H9 (cell line): ENCODE measurements at regions not wholly inside any gene's neighbourhood (a gene's known extent, or its start where the extent isn't known, plus 50 kb on each side); places are given as distances from the start of the nearest gene placed in this dataset.

Source experiments
- DNase-seq: peaks from one replicate; pipeline ENCODE4 v3.0.0-alpha.2; 2017
- H2AFZ ChIP-seq: one replicate; pipeline ENCODE4 v1.6.1; 2013; ENCODE audit warnings: mild to moderate bottlenecking, low read length, control low read depth, moderate library complexity
- H2AK5ac ChIP-seq: 2 replicates; pipeline ENCODE4 v1.6.1; 2013; ENCODE audit warnings: low read length, control low read depth, mixed read lengths; ENCODE audit not compliant: insufficient read length
- H2BK120ac ChIP-seq: one replicate; pipeline ENCODE4 v1.6.1; 2013; ENCODE audit warnings: low read depth, mild to moderate bottlenecking, low read length, control low read depth, inconsistent platforms; ENCODE audit not compliant: poor library complexity, severe bottlenecking
- H2BK12ac ChIP-seq: 2 replicates; pipeline ENCODE4 v1.6.1; 2013; ENCODE audit warnings: low read length, control low read depth, mixed read lengths, low read depth; ENCODE audit not compliant: insufficient read length
- H2BK15ac ChIP-seq: 2 replicates; pipeline ENCODE4 v1.6.1; 2013; ENCODE audit warnings: low read depth, low read length, control low read depth
- H2BK20ac ChIP-seq: one replicate; pipeline ENCODE4 v1.6.1; 2013; ENCODE audit warnings: low read depth, mild to moderate bottlenecking, low read length, control low read depth, inconsistent platforms; ENCODE audit not compliant: poor library complexity, severe bottlenecking
- H2BK5ac ChIP-seq: 2 replicates; pipeline ENCODE4 v1.6.1; 2013; ENCODE audit warnings: low read length, control low read depth, mixed read lengths; ENCODE audit not compliant: insufficient read length
- H3K14ac ChIP-seq: 2 replicates; pipeline ENCODE4 v1.6.1; 2013; ENCODE audit warnings: low read length, control low read depth; ENCODE audit not compliant: insufficient read depth
- H3K18ac ChIP-seq: 2 replicates; pipeline ENCODE4 v1.6.1; 2013; ENCODE audit warnings: low read depth, mild to moderate bottlenecking, mixed read lengths, low read length, control low read depth; ENCODE audit not compliant: insufficient read length
- H3K23ac ChIP-seq: 2 replicates; pipeline ENCODE4 v1.6.1; 2013; ENCODE audit warnings: low read length, control low read depth, mixed read lengths, low read depth; ENCODE audit not compliant: insufficient read length
- H3K23me2 ChIP-seq: 2 replicates; pipeline ENCODE4 v1.6.1; 2013; ENCODE audit warnings: low read depth, mild to moderate bottlenecking, mixed read lengths, low read length, control low read depth; ENCODE audit not compliant: insufficient read length, poor library complexity, severe bottlenecking
- H3K27ac ChIP-seq: 2 replicates; pipeline ENCODE4 v1.5.1; 2013; ENCODE audit warnings: low read length, control low read depth, mixed read lengths, low read depth; ENCODE audit not compliant: insufficient read length
- H3K27me3 ChIP-seq: 2 replicates; pipeline ENCODE4 v1.6.1; 2013; ENCODE audit warnings: low read length, control low read depth, inconsistent platforms; ENCODE audit not compliant: insufficient read depth
- H3K4ac ChIP-seq: 2 replicates; pipeline ENCODE4 v1.6.1; 2013; ENCODE audit warnings: low read depth, mild to moderate bottlenecking, control low read depth, inconsistent platforms, low read length, moderate library complexity
- H3K4me1 ChIP-seq: 2 replicates; pipeline ENCODE4 v1.6.1; 2013; ENCODE audit warnings: low read length, control low read depth, inconsistent platforms; ENCODE audit not compliant: insufficient read depth
- H3K4me2 ChIP-seq: 2 replicates; pipeline ENCODE4 v1.6.1; 2013; ENCODE audit warnings: low read length, control low read depth, mixed read lengths; ENCODE audit not compliant: insufficient read length, insufficient read depth
- H3K56ac ChIP-seq: 2 replicates; pipeline ENCODE4 v1.6.1; 2013; ENCODE audit warnings: low read depth, mild to moderate bottlenecking, mixed read lengths, low read length, control low read depth; ENCODE audit not compliant: insufficient read length
- H3K79me1 ChIP-seq: 2 replicates; pipeline ENCODE4 v1.6.1; 2013; ENCODE audit warnings: low read depth, mild to moderate bottlenecking, moderate library complexity, low read length, control low read depth, inconsistent platforms; ENCODE audit not compliant: insufficient read depth, poor library complexity, severe bottlenecking
- H3K79me2 ChIP-seq: 2 replicates; pipeline ENCODE4 v1.6.1; 2013; ENCODE audit warnings: low read length, control low read depth, inconsistent platforms; ENCODE audit not compliant: insufficient read depth
- H3K9ac ChIP-seq: 2 replicates; pipeline ENCODE4 v1.6.1; 2013; ENCODE audit warnings: low read length, control low read depth, mixed read lengths; ENCODE audit not compliant: insufficient read length; ENCODE audit errors: extremely low read depth
- H3K9me3 ChIP-seq: one replicate; pipeline ENCODE4 v1.6.1; 2013; ENCODE audit warnings: low read depth, low read length, inconsistent platforms; ENCODE audit not compliant: control insufficient read depth
- H3T11ph ChIP-seq: one replicate; pipeline ENCODE4 v1.6.1; 2013; ENCODE audit warnings: mild to moderate bottlenecking, low read length, control low read depth, inconsistent platforms
- H4K20me1 ChIP-seq: one replicate; pipeline ENCODE4 v1.6.1; 2013; ENCODE audit not compliant: control insufficient read depth, insufficient read length, insufficient read depth
- H4K5ac ChIP-seq: 2 replicates; pipeline ENCODE4 v1.6.1; 2013; ENCODE audit warnings: low read depth, mild to moderate bottlenecking, mixed read lengths, low read length, control low read depth; ENCODE audit not compliant: insufficient read length
- H4K8ac ChIP-seq: replicated peaks from 2 replicates; pipeline ENCODE4 v1.6.1; 2013; ENCODE audit warnings: low read length, control low read depth, mixed read lengths, low read depth; ENCODE audit not compliant: insufficient read length
- H4K91ac ChIP-seq: 2 replicates; pipeline ENCODE4 v1.6.1; 2013; ENCODE audit warnings: low read depth, mild to moderate bottlenecking, moderate library complexity, mixed read lengths, low read length, control low read depth; ENCODE audit not compliant: insufficient read length
- H3K27ac Mint-ChIP-seq, 3 experiments: 2 replicates in 2 of 3; 3 replicates in 1 of 3; pipeline ENCODE4 v1.8.0; 2020 to 2021; ENCODE audit warnings: mixed read lengths in 3 of 3, mild to moderate bottlenecking in 1 of 3, moderate library complexity in 1 of 3
- H3K27me3 Mint-ChIP-seq: 2 replicates; pipeline ENCODE4 v1.8.0; 2021; ENCODE audit warnings: low read depth, mild to moderate bottlenecking, moderate library complexity, mixed read lengths
- H3K36me3 Mint-ChIP-seq, 3 experiments: 2 replicates in 2 of 3; 3 replicates in 1 of 3; pipeline ENCODE4 v1.8.0; 2020 to 2021; ENCODE audit warnings: low read depth in 3 of 3, mixed read lengths in 3 of 3; ENCODE audit not compliant: insufficient read depth in 1 of 3
- H3K4me1 Mint-ChIP-seq, 2 experiments: 2 replicates each; pipeline ENCODE4 v1.8.0; 2020; ENCODE audit warnings: mixed read lengths in 2 of 2
- H3K4me3 Mint-ChIP-seq, 2 experiments: 2 replicates in 1 of 2; 3 replicates in 1 of 2; pipeline ENCODE4 v1.8.0; 2020 to 2021; ENCODE audit warnings: mild to moderate bottlenecking in 2 of 2, mixed read lengths in 2 of 2, moderate library complexity in 1 of 2
- H3K9me3 Mint-ChIP-seq, 2 experiments: 2 replicates in 1 of 2; 3 replicates in 1 of 2; pipeline ENCODE4 v1.8.0; 2020; ENCODE audit warnings: mild to moderate bottlenecking in 2 of 2, mixed read lengths in 2 of 2, moderate library complexity in 1 of 2
- CTCF ChIP-seq: fragments of 200-600 bp; sonication (generic); conservative IDR thresholded peaks from 3 replicates; pipeline ENCODE4 v1.8.0; 2021; ENCODE audit warnings: antibody characterized with exemption, mild to moderate bottlenecking
- WGBS: extraction: QIAGEN DNeasy Blood & Tissue Kit; methylation state at CpG from one replicate; pipeline ENCODE4 v1.1.7; 2013; ENCODE audit warnings: missing lambda C conversion rate, low lambda C conversion rate, mixed read lengths; ENCODE audit not compliant: insufficient read length; ENCODE audit errors: extremely low coverage; 5-methylcytosine and 5-hydroxymethylcytosine counted together

GRCh38 chr16:60646631-60647030, 1389.6 kb downstream of the CDH8 start:
- Histone ChIP-seq H3T11ph (no peak overlapping the region), H3K27ac (no peak overlapping the region), H3K56ac (no peak overlapping the region), H4K91ac (no peak overlapping the region), H2BK120ac (no peak overlapping the region), H3K4me1 (no peaks in the 10 kb centered on the region), H3K79me1 (no peaks in the 10 kb centered on the region), H2BK15ac (no peak overlapping the region), H3K27me3 (no peaks in the 10 kb centered on the region), H3K9ac (no peak overlapping the region), H2AFZ (no peak overlapping the region), H3K9me3 (no peaks in the 10 kb centered on the region), H2BK12ac (no peak overlapping the region), H3K23ac (no peak overlapping the region), H4K20me1 (no peaks in the 10 kb centered on the region), H3K4me2 (no peak overlapping the region), H3K4ac (no peak overlapping the region), H3K79me2 (no peaks in the 10 kb centered on the region), H2BK5ac (no peak overlapping the region), H3K14ac (no peak overlapping the region), H4K8ac (no peak overlapping the region), H3K23me2 (no peaks in the 10 kb centered on the region), H2BK20ac (no peak overlapping the region), H2AK5ac (no peak overlapping the region), H4K5ac (no peak overlapping the region), H3K18ac (no peak overlapping the region)
- no peak for DNase-seq
- H3K4me3 Mint-ChIP-seq: no peak overlapping the region
- no peaks in the 10 kb centered on the region for H3K9me3 Mint-ChIP-seq
- no peak for TF ChIP-seq CTCF
- no CpG with 5 or more reads among the region's 4 CpGs for WGBS
- H3K4me1 Mint-ChIP-seq: peaks cover 12 to 17% of the 10 kb centered on the region in 2 experiments
- no peaks in the 10 kb centered on the region; a peak in 1 of 7 replicates for H3K36me3 Mint-ChIP-seq
- H3K27me3 Mint-ChIP-seq: no peaks in the 10 kb centered on the region
- H3K27ac Mint-ChIP-seq: no peak overlapping the region
